PC-3 (cell line): ENCODE measurements at regions not wholly inside any gene's neighbourhood (a gene's known extent, or its start where the extent isn't known, plus 50 kb on each side); places are given as distances from the start of the nearest gene placed in this dataset.

ENCODE experiments used
- ATAC-seq: fragments of 200-7000 bp; cut with Tn5 transposase; 2 replicates; pipeline ENCODE4 v1.9.1; 2020; ENCODE audit warnings: mild to moderate bottlenecking, moderate library complexity
- BruUV-seq: library from RNA; stranded (reverse); fragments of 400-500 nt; replicated peaks from 2 replicates; lab custom pipeline; 2021; lab: Mats Ljungman, UMichigan
- CTCF ChIA-PET: fragments of 300-600 bp; sonication (Branson Sonifier 250); formaldehyde crosslinking; loops from one replicate; lab custom pipeline; 2022; ENCODE audit warnings: antibody characterized with exemption; lab: Charles Lee
- POLR2A ChIA-PET: fragments of 300-600 bp; sonication (Branson Sonifier 250); formaldehyde crosslinking; loops from one replicate; lab custom pipeline; 2022; ENCODE audit warnings: antibody characterized with exemption; ENCODE audit not compliant: unreplicated experiment; lab: Charles Lee
- DNase-seq: peaks from one replicate; pipeline ENCODE4 v3.0.0-alpha.2; 2015
- H2AFZ ChIP-seq: fragments of 300-600 bp; sonication (generic); 2 replicates; pipeline ENCODE4 v1.6.0; 2016; ENCODE audit warnings: antibody characterized with exemption, low read length
- H3F3A ChIP-seq: fragments of 300-600 bp; sonication (generic); one replicate; pipeline ENCODE4 v1.6.0; 2017; ENCODE audit warnings: antibody characterized with exemption, low read length, control low read depth, mild to moderate bottlenecking; ENCODE audit not compliant: unreplicated experiment
- H3K27ac ChIP-seq: fragments of 300-600 bp; sonication (generic); 2 replicates; pipeline ENCODE4 v1.5.1; 2016; ENCODE audit warnings: mild to moderate bottlenecking, low read length
- H3K27me3 ChIP-seq: fragments of 300-600 bp; sonication (generic); 2 replicates; pipeline ENCODE4 v1.6.1; 2016; ENCODE audit warnings: low read length, mixed read lengths
- H3K36me3 ChIP-seq: fragments of 300-600 bp; sonication (generic); 2 replicates; pipeline ENCODE4 v1.6.1; 2016; ENCODE audit warnings: low read depth, mixed run types, low read length, mixed read lengths
- H3K4me1 ChIP-seq: fragments of 300-600 bp; sonication (generic); 2 replicates; pipeline ENCODE4 v1.5.1; 2016; ENCODE audit warnings: low read length; ENCODE audit not compliant: insufficient read depth
- H3K4me2 ChIP-seq: fragments of 300-600 bp; sonication (generic); 2 replicates; pipeline ENCODE4 v1.6.0; 2016; ENCODE audit warnings: low read length
- H3K4me3 ChIP-seq: fragments of 300-600 bp; sonication (generic); 2 replicates; pipeline ENCODE4 v1.5.1; 2016; ENCODE audit warnings: mild to moderate bottlenecking, low read length, mixed read lengths
- H3K79me2 ChIP-seq: fragments of 300-600 bp; sonication (generic); 2 replicates; pipeline ENCODE4 v1.6.1; 2017; ENCODE audit warnings: low read length, mixed read lengths
- H3K9ac ChIP-seq: fragments of 300-600 bp; sonication (generic); 2 replicates; pipeline ENCODE4 v1.6.0; 2016; ENCODE audit warnings: mild to moderate bottlenecking, low read length
- H3K9me2 ChIP-seq: fragments of 300-600 bp; sonication (generic); replicated peaks from 2 replicates; pipeline ENCODE4 v1.6.1; 2016; ENCODE audit warnings: mixed run types, low read length, mixed read lengths
- H3K9me3 ChIP-seq: fragments of 300-600 bp; sonication (generic); 2 replicates; pipeline ENCODE4 v1.6.1; 2016; ENCODE audit warnings: low read length, mixed read lengths
- H4K20me1 ChIP-seq: fragments of 300-600 bp; sonication (generic); 2 replicates; pipeline ENCODE4 v1.6.1; 2016; ENCODE audit warnings: low read length, mixed read lengths
- EZH2 ChIP-seq: fragments of 300-600 bp; sonication (generic); IDR thresholded peaks from one replicate; pipeline ENCODE4 v1.6.1; 2017; ENCODE audit warnings: antibody characterized with exemption, mild to moderate bottlenecking, low read length; ENCODE audit not compliant: unreplicated experiment
- EZH2phosphoT487 ChIP-seq: fragments of 300-600 bp; sonication (generic); IDR thresholded peaks from 2 replicates; pipeline ENCODE4 v1.6.1; 2018; ENCODE audit warnings: mild to moderate bottlenecking, antibody characterized with exemption, low read length, borderline replicate concordance
- intact Hi-C: fragments of 100-400 bp; cut with micrococcal nuclease; formaldehyde crosslinking; loops from 2 replicates; pipeline ENCODE4 v1.9.0; 2023
- TF ChIP-seq, protein P1 (sequence below): fragments of 300-600 bp; sonication (generic); conservative IDR thresholded peaks from 2 replicates; pipeline ENCODE4 v1.5.1; 2017; ENCODE audit warnings: antibody characterized with exemption, low read depth, mild to moderate bottlenecking, low read length

DNA sequence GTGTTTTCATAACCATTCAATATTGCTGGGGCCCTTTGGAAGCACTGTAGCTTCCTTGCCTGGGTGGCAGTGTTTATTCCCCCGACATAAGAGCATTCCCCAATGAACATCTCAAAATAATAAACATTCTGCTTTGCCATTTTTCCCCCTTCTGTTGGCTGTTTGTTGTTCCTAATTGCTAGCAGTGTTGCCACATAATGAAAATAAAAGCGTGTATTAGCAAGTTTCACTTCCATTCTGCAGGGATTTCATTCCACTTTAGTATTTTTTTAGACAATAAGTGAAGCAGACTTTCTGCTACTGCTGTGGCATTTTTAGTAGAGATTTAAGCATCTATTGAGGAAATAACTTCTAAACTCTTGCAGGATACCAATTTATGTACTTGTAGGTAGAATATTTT is 154.7 kb upstream of the GALNT13 start:
- Histone ChIP-seq H3K9me3 (no peaks in the 10 kb centered on the region), H3K9ac (no peak overlapping the region), H3K9me2 (no peaks in the 10 kb centered on the region), H2AFZ (no peak overlapping the region), H3K4me2 (no peak overlapping the region), H3K4me3 (no peak overlapping the region), H3F3A (no peaks in the 10 kb centered on the region), H3K27me3 (0 out of 2 replicates have a peak, but pooled peaks cover 3% of the 10 kb centered on the region), H3K36me3 (no peaks in the 10 kb centered on the region), H3K27ac (no peak overlapping the region), H3K4me1 (no peaks in the 10 kb centered on the region), H4K20me1 (no peaks in the 10 kb centered on the region), H3K79me2 (no peaks in the 10 kb centered on the region)
- ATAC-seq (no peak), DNase-seq (no peak)
- BruUV-seq: no TSS peak
- intact Hi-C loops: no loop called here
- ChIA-PET POLR2A (no interaction called here), CTCF (interaction anchor here (0.5 kb wide), 1 partner anchor 40 kb away, joined by 5 read pairs; no protein-coding TSS in a partner anchor)
- TF ChIP-seq, protein P1, sequence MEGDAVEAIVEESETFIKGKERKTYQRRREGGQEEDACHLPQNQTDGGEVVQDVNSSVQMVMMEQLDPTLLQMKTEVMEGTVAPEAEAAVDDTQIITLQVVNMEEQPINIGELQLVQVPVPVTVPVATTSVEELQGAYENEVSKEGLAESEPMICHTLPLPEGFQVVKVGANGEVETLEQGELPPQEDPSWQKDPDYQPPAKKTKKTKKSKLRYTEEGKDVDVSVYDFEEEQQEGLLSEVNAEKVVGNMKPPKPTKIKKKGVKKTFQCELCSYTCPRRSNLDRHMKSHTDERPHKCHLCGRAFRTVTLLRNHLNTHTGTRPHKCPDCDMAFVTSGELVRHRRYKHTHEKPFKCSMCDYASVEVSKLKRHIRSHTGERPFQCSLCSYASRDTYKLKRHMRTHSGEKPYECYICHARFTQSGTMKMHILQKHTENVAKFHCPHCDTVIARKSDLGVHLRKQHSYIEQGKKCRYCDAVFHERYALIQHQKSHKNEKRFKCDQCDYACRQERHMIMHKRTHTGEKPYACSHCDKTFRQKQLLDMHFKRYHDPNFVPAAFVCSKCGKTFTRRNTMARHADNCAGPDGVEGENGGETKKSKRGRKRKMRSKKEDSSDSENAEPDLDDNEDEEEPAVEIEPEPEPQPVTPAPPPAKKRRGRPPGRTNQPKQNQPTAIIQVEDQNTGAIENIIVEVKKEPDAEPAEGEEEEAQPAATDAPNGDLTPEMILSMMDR: no peak
- no peak for TF ChIP-seq EZH2
- TF ChIP-seq EZH2phosphoT487: no peak

DNA sequence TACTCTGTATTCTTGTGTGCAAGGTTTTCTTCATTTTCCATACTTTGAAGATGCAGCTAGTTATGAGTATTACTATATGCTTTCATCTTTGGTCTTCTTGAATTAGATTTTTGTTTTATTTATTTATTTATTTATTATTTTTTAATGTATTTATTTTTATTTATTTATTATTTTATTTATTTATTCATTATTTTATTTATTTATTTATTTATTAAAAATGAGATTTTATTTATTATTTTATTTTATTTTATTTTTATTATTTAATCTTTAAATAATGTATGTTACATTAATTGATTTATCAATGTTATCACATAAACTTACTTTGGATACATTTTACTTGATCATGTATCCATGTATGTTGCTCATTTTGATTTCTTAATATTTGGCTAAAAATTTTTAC is 132.3 kb upstream of the GALNT13 start:
- TF ChIP-seq EZH2: no peak
- TF ChIP-seq, protein P1: no peak
- no peak for TF ChIP-seq EZH2phosphoT487
- H3K27ac ChIP-seq: no peak overlapping the region
- no peaks in the 10 kb centered on the region for H4K20me1 ChIP-seq
- no peaks in the 10 kb centered on the region for H3K79me2 ChIP-seq
- no peak for DNase-seq
- CTCF ChIA-PET: no interaction called here
- H3K4me1 ChIP-seq: no peaks in the 10 kb centered on the region
- H3K4me3 ChIP-seq: no peak overlapping the region
- H3K9me3 ChIP-seq: no peaks in the 10 kb centered on the region
- no peak overlapping the region for H3K9ac ChIP-seq
- H3F3A ChIP-seq: no peaks in the 10 kb centered on the region
- no peak overlapping the region for H2AFZ ChIP-seq
- H3K4me2 ChIP-seq: no peak overlapping the region
- H3K27me3 ChIP-seq: 0 out of 2 replicates have a peak, but pooled peaks cover 3% of the 10 kb centered on the region
- H3K36me3 ChIP-seq: no peaks in the 10 kb centered on the region
- H3K9me2 ChIP-seq: no peaks in the 10 kb centered on the region
- ATAC-seq: no peak
- BruUV-seq: no TSS peak
- intact Hi-C loops: no loop called here
- POLR2A ChIA-PET: no interaction called here

DNA sequence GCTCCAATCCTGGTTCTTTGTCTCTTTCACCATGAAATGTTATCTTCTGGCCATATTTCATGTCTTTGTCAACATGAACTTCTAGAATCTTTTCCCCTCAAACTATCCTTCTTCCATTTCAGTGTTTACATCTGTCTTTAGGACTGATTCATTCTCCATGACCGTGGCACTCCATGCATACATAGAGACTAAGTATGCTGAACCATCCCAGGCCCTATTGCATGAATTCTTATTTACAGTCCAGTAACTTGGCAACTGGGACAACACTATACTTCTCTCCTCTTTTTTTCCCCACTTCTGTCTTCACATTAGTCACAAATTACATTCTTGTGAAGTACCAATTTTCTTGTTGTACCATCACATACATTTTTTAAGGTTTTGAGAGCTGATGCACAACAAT is 109.8 kb upstream of the GALNT13 start:
- TF ChIP-seq EZH2phosphoT487: no peak
- TF ChIP-seq, protein P1: no peak
- no peak for TF ChIP-seq EZH2
- Histone ChIP-seq H3K4me2 (no peak overlapping the region), H3F3A (no peaks in the 10 kb centered on the region), H3K4me3 (no peak overlapping the region), H3K27ac (no peak overlapping the region), H3K27me3 (no peaks in the 10 kb centered on the region), H3K9ac (no peak overlapping the region), H3K79me2 (no peaks in the 10 kb centered on the region), H4K20me1 (no peaks in the 10 kb centered on the region), H3K9me3 (no peaks in the 10 kb centered on the region), H3K9me2 (no peaks in the 10 kb centered on the region), H2AFZ (no peak overlapping the region), H3K36me3 (no peaks in the 10 kb centered on the region), H3K4me1 (no peaks in the 10 kb centered on the region)
- ChIA-PET CTCF (no interaction called here), POLR2A (no interaction called here)
- intact Hi-C loops: no loop called here
- BruUV-seq: no TSS peak
- ATAC-seq (no peak), DNase-seq (no peak)
